ENCODE measurements at regions not wholly inside any gene's neighbourhood (a gene's known extent, or its start where the extent isn't known, plus 50 kb on each side); places are given as distances from the start of the nearest gene placed in this dataset.
"Not testable (repeated sequence)": the region's sequence is repeated elsewhere in the genome, so short reads cannot be mapped to it uniquely, and the experiment has no call there.

GRCh38 chr6:49322861-49323260 is 140.2 kb downstream of the MMUT start:
- no peak for DNase-seq
- Mint-ChIP-seq H3K4me1 (ENCODE audit: low read depth) (no peaks in the 10 kb centered on the region), H3K9me3 (peaks cover 3% of the 10 kb centered on the region), H3K4me3 (no peak overlapping the region), H3K27me3 (no peaks in the 10 kb centered on the region), H3K27ac (no peak overlapping the region), H3K36me3 (ENCODE audit: low read depth) (no peaks in the 10 kb centered on the region)

- no peak for DNase-seq
- peaks cover 5% of the 10 kb centered on the region for H3K9me3 Mint-ChIP-seq
- no peaks in the 10 kb centered on the region for H3K36me3 Mint-ChIP-seq (ENCODE audit: low read depth)
- no peaks in the 10 kb centered on the region for H3K4me1 Mint-ChIP-seq (ENCODE audit: low read depth)
- H3K27me3 Mint-ChIP-seq: no peaks in the 10 kb centered on the region
- no peak overlapping the region for H3K4me3 Mint-ChIP-seq
- H3K27ac Mint-ChIP-seq: no peak overlapping the region
These were observed 141.4 kb downstream of the MMUT start for GRCh38 chr6:49321561-49322072.

GRCh38 chr6:49305010-49305409 is 158.0 kb downstream of the MMUT start:
- H3K4me3 Mint-ChIP-seq: no peak overlapping the region
- peaks cover 2% of the 10 kb centered on the region for H3K9me3 Mint-ChIP-seq
- no peaks in the 10 kb centered on the region for H3K27me3 Mint-ChIP-seq
- no peak overlapping the region for H3K27ac Mint-ChIP-seq
- no peaks in the 10 kb centered on the region for H3K4me1 Mint-ChIP-seq (ENCODE audit: low read depth)
- no peak for DNase-seq
- H3K36me3 Mint-ChIP-seq (ENCODE audit: low read depth): no peaks in the 10 kb centered on the region

GRCh38 chr6:49304393-49304792 is 158.7 kb downstream of the MMUT start:
- H3K9me3 Mint-ChIP-seq; H3K4me1 Mint-ChIP-seq (ENCODE audit: low read depth): not testable (repeated sequence)

GRCh38 chr6:49300911-49301310 is 162.1 kb downstream of the MMUT start:
- Mint-ChIP-seq H3K4me1 (ENCODE audit: low read depth) (no peaks in the 10 kb centered on the region), H3K27ac (no peak overlapping the region), H3K4me3 (no peak overlapping the region), H3K27me3 (no peaks in the 10 kb centered on the region), H3K9me3 (peaks cover 2% of the 10 kb centered on the region), H3K36me3 (ENCODE audit: low read depth) (no peaks in the 10 kb centered on the region)
- DNase-seq: no peak

More at GRCh38 chr6:49304393-49304792, 158.7 kb downstream of the MMUT start:
- not testable (repeated sequence) for H3K27ac Mint-ChIP-seq; H3K27me3 Mint-ChIP-seq; H3K4me3 Mint-ChIP-seq; DNase-seq; H3K36me3 Mint-ChIP-seq (ENCODE audit: low read depth)

- H3K27ac Mint-ChIP-seq: no peak overlapping the region
- H3K36me3 Mint-ChIP-seq (ENCODE audit: low read depth): no peaks in the 10 kb centered on the region
- H3K9me3 Mint-ChIP-seq: peaks cover 2% of the 10 kb centered on the region
- H3K4me3 Mint-ChIP-seq: no peak overlapping the region
- no peaks in the 10 kb centered on the region for H3K4me1 Mint-ChIP-seq (ENCODE audit: low read depth)
- DNase-seq: no peak
- no peaks in the 10 kb centered on the region for H3K27me3 Mint-ChIP-seq
These were observed 162.6 kb downstream of the MMUT start for GRCh38 chr6:49300443-49300842.

- peaks cover 2% of the 10 kb centered on the region for H3K9me3 Mint-ChIP-seq
- DNase-seq: no peak
- no peak overlapping the region for H3K27ac Mint-ChIP-seq
- no peaks in the 10 kb centered on the region for H3K36me3 Mint-ChIP-seq (ENCODE audit: low read depth)
- no peaks in the 10 kb centered on the region for H3K4me1 Mint-ChIP-seq (ENCODE audit: low read depth)
- no peak overlapping the region for H3K4me3 Mint-ChIP-seq
- H3K27me3 Mint-ChIP-seq: no peaks in the 10 kb centered on the region
These were observed 163.8 kb downstream of the MMUT start for GRCh38 chr6:49299279-49299678.

GRCh38 chr6:49284180-49284579 is 178.9 kb downstream of the MMUT start:
- no peak for DNase-seq
- Mint-ChIP-seq H3K27me3 (no peaks in the 10 kb centered on the region), H3K4me3 (no peak overlapping the region), H3K9me3 (no peaks in the 10 kb centered on the region), H3K4me1 (ENCODE audit: low read depth) (no peaks in the 10 kb centered on the region), H3K27ac (no peak overlapping the region), H3K36me3 (ENCODE audit: low read depth) (no peaks in the 10 kb centered on the region)

- H3K27ac Mint-ChIP-seq, H3K4me3 Mint-ChIP-seq: not testable (repeated sequence)
These were observed 188.0 kb downstream of the MMUT start for GRCh38 chr6:49274809-49275769.

GRCh38 chr6:49269190-49269589 is 193.9 kb downstream of the MMUT start:
- H3K9me3 Mint-ChIP-seq: peaks cover 2% of the 10 kb centered on the region
- no peaks in the 10 kb centered on the region for H3K36me3 Mint-ChIP-seq (ENCODE audit: low read depth)
- no peak for DNase-seq
- H3K4me1 Mint-ChIP-seq (ENCODE audit: low read depth): no peaks in the 10 kb centered on the region
- no peaks in the 10 kb centered on the region for H3K27me3 Mint-ChIP-seq
- H3K4me3 Mint-ChIP-seq: no peak overlapping the region
- H3K27ac Mint-ChIP-seq: no peak overlapping the region

More at GRCh38 chr6:49274809-49275769, 188.0 kb downstream of the MMUT start:
- H3K27me3 Mint-ChIP-seq; DNase-seq; H3K4me1 Mint-ChIP-seq (ENCODE audit: low read depth); H3K36me3 Mint-ChIP-seq (ENCODE audit: low read depth); H3K9me3 Mint-ChIP-seq: not testable (repeated sequence)

GRCh38 chr6:49264909-49265308 is 198.1 kb downstream of the MMUT start:
- Mint-ChIP-seq H3K4me1 (ENCODE audit: low read depth) (no peaks in the 10 kb centered on the region), H3K27ac (no peak overlapping the region), H3K9me3 (peaks cover 2% of the 10 kb centered on the region), H3K27me3 (no peaks in the 10 kb centered on the region), H3K36me3 (ENCODE audit: low read depth) (no peaks in the 10 kb centered on the region), H3K4me3 (no peak overlapping the region)
- DNase-seq: no peak

- Mint-ChIP-seq H3K27me3 (no peaks in the 10 kb centered on the region), H3K4me3 (no peak overlapping the region), H3K4me1 (ENCODE audit: low read depth) (no peaks in the 10 kb centered on the region), H3K27ac (no peak overlapping the region), H3K36me3 (ENCODE audit: low read depth) (no peaks in the 10 kb centered on the region), H3K9me3 (peaks cover 2% of the 10 kb centered on the region)
- no peak for DNase-seq
These were observed 198.6 kb downstream of the MMUT start for GRCh38 chr6:49264496-49264895.

- no peak for DNase-seq
- Mint-ChIP-seq H3K4me3 (no peak overlapping the region), H3K9me3 (peaks cover 2% of the 10 kb centered on the region), H3K27me3 (no peaks in the 10 kb centered on the region), H3K27ac (no peak overlapping the region), H3K4me1 (ENCODE audit: low read depth) (no peaks in the 10 kb centered on the region), H3K36me3 (ENCODE audit: low read depth) (no peaks in the 10 kb centered on the region)
These were observed 205.5 kb downstream of the MMUT start for GRCh38 chr6:49257549-49257948.

GRCh38 chr6:49255335-49255734 is 207.7 kb downstream of the MMUT start:
- Mint-ChIP-seq H3K27ac (no peak overlapping the region), H3K4me1 (ENCODE audit: low read depth) (no peaks in the 10 kb centered on the region), H3K36me3 (ENCODE audit: low read depth) (no peaks in the 10 kb centered on the region), H3K27me3 (no peaks in the 10 kb centered on the region), H3K4me3 (no peak overlapping the region), H3K9me3 (peaks cover 2% of the 10 kb centered on the region)
- no peak for DNase-seq

- H3K4me1 Mint-ChIP-seq (ENCODE audit: low read depth): no peaks in the 10 kb centered on the region
- no peaks in the 10 kb centered on the region for H3K36me3 Mint-ChIP-seq (ENCODE audit: low read depth)
- H3K4me3 Mint-ChIP-seq: no peak overlapping the region
- no peaks in the 10 kb centered on the region for H3K27me3 Mint-ChIP-seq
- no peak overlapping the region for H3K27ac Mint-ChIP-seq
- peaks cover 6% of the 10 kb centered on the region for H3K9me3 Mint-ChIP-seq
- no peak for DNase-seq
These were observed 210.2 kb downstream of the MMUT start for GRCh38 chr6:49252901-49253300.

Data from activated T-cell treated with anti-CD3 and anti-CD28 coated beads, Interleukin-2, amount 50 U/mL, for 24 hours (primary cell).